T-helper 2 cell treated with Interferon-gamma antibody and Interleukin-4, amounts not matched to agents 5 μg/mL and 100 μg/mL, for 36 hours (primary cell): ENCODE measurements at regions not wholly inside any gene's neighbourhood (a gene's known extent, or its start where the extent isn't known, plus 50 kb on each side); places are given as distances from the start of the nearest gene placed in this dataset.

ENCODE experiments used
- DNase-seq: peaks from one replicate; pipeline ENCODE4 v3.0.0; 2021; ENCODE audit warnings: low spot score
- H3K27ac Mint-ChIP-seq: one replicate; pipeline ENCODE4 v1.8.0; 2021; ENCODE audit warnings: mild to moderate bottlenecking, mixed read lengths
- H3K27me3 Mint-ChIP-seq: one replicate; pipeline ENCODE4 v1.8.0; 2021; ENCODE audit warnings: low read depth, mixed read lengths
- H3K36me3 Mint-ChIP-seq: one replicate; pipeline ENCODE4 v1.8.0; 2021; ENCODE audit warnings: low read depth, mixed read lengths
- H3K4me1 Mint-ChIP-seq: one replicate; pipeline ENCODE4 v1.8.0; 2021; ENCODE audit warnings: low read depth, mixed read lengths
- H3K4me3 Mint-ChIP-seq: one replicate; pipeline ENCODE4 v1.8.0; 2022; ENCODE audit warnings: mild to moderate bottlenecking, moderate library complexity, mixed read lengths
- H3K9me3 Mint-ChIP-seq: one replicate; pipeline ENCODE4 v1.8.0; 2021; ENCODE audit warnings: mixed read lengths

DNA sequence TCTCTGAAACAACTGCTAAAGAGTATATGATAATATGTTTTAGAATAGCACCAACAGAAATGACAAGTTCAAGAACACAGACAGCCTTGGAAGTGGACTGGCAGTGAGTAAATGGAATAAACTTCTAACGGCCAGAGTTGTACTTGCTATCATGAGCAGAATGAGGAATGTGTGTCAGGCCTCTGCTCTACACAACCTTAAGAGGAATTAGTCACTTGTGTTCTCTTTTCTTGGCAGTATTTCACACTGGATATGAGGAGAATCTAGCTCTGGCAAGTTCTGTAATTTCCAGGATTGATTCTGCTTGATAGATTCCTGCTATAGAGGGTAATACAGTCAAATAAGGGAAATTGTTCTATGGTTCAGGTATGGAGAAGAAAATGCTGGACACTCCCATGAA, 757.3 kb downstream of the EFNB2 start:
- H3K27ac Mint-ChIP-seq = no peak overlapping the region
- no peaks in the 10 kb centered on the region for H3K36me3 Mint-ChIP-seq
- DNase-seq = no peak
- no peaks in the 10 kb centered on the region for H3K27me3 Mint-ChIP-seq
- no peaks in the 10 kb centered on the region for H3K4me1 Mint-ChIP-seq
- H3K4me3 Mint-ChIP-seq = no peak overlapping the region
- no peaks in the 10 kb centered on the region for H3K9me3 Mint-ChIP-seq

- H3K36me3 Mint-ChIP-seq = no peaks in the 10 kb centered on the region
- no peaks in the 10 kb centered on the region for H3K4me1 Mint-ChIP-seq
- H3K4me3 Mint-ChIP-seq = no peak overlapping the region
- no peak overlapping the region for H3K27ac Mint-ChIP-seq
- no peak for DNase-seq
- H3K9me3 Mint-ChIP-seq = no peaks in the 10 kb centered on the region
- H3K27me3 Mint-ChIP-seq = no peaks in the 10 kb centered on the region
Measured at GRCh38 chr13:105774739-105775460, 760.6 kb downstream of the EFNB2 start.

- no peak for DNase-seq
- Mint-ChIP-seq H3K9me3 (no peaks in the 10 kb centered on the region), H3K4me3 (no peak overlapping the region), H3K36me3 (no peaks in the 10 kb centered on the region), H3K27ac (no peak overlapping the region), H3K4me1 (no peaks in the 10 kb centered on the region), H3K27me3 (no peaks in the 10 kb centered on the region)
Measured at GRCh38 chr13:105773863-105774538, 761.5 kb downstream of the EFNB2 start.

DNA sequence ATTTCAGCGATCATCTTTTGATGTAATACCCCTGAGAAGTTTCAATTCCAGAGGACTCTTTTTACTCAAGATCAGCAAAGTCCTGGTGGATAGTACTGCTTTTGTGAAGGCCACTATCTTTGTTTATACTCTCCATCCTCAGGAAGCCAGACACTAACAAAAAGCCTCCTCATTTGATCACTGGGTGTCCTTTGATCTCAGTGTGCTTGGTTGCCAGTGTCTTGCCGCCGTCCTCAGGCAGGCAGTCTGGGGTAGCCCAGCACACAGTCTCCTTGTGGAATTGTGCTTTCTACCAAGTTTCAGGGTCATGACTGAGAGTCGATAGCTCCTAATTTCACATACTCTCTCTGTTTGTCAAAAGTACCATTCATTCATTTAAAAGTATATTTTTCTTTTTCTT, 762.2 kb downstream of the EFNB2 start:
- DNase-seq = no peak
- Mint-ChIP-seq H3K4me3 (no peak overlapping the region), H3K9me3 (no peaks in the 10 kb centered on the region), H3K27me3 (no peaks in the 10 kb centered on the region), H3K4me1 (no peaks in the 10 kb centered on the region), H3K36me3 (no peaks in the 10 kb centered on the region), H3K27ac (no peak overlapping the region)

DNA sequence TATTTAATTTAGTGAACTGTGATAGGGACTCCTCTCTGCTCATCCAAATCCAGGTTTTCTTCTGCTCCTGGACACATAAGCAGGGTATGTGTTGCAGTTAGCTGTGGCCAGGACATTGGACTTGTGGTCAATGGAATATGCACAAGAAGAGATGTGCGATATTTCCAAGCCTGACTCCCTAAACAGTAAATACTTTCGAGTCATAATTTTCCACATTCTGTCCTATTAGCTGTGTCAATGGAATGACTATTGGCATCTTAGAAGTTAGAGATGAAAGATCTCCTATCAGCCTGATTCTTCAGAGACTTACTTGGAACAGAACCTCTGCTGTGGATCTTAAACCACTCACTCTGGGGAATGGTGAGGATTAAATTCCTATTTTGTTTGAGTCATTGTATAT, 771.0 kb downstream of the EFNB2 start:
- H3K27ac Mint-ChIP-seq = no peak overlapping the region
- no peak overlapping the region for H3K4me3 Mint-ChIP-seq
- H3K36me3 Mint-ChIP-seq = no peaks in the 10 kb centered on the region
- H3K9me3 Mint-ChIP-seq = no peaks in the 10 kb centered on the region
- DNase-seq = no peak
- H3K27me3 Mint-ChIP-seq = no peaks in the 10 kb centered on the region
- no peaks in the 10 kb centered on the region for H3K4me1 Mint-ChIP-seq

- no peak overlapping the region for H3K4me3 Mint-ChIP-seq
- H3K36me3 Mint-ChIP-seq = no peaks in the 10 kb centered on the region
- H3K9me3 Mint-ChIP-seq = no peaks in the 10 kb centered on the region
- no peaks in the 10 kb centered on the region for H3K27me3 Mint-ChIP-seq
- no peaks in the 10 kb centered on the region for H3K4me1 Mint-ChIP-seq
- no peak overlapping the region for H3K27ac Mint-ChIP-seq
- DNase-seq = no peak
Measured at GRCh38 chr13:105763851-105764250, 771.6 kb downstream of the EFNB2 start.

- H3K9me3 Mint-ChIP-seq = no peaks in the 10 kb centered on the region
- no peaks in the 10 kb centered on the region for H3K27me3 Mint-ChIP-seq
- H3K36me3 Mint-ChIP-seq = no peaks in the 10 kb centered on the region
- no peak for DNase-seq
- H3K4me3 Mint-ChIP-seq = no peak overlapping the region
- no peak overlapping the region for H3K27ac Mint-ChIP-seq
- H3K4me1 Mint-ChIP-seq = no peaks in the 10 kb centered on the region
Measured at GRCh38 chr13:105762096-105762495, 773.4 kb downstream of the EFNB2 start.

- no peaks in the 10 kb centered on the region for H3K36me3 Mint-ChIP-seq
- no peaks in the 10 kb centered on the region for H3K27me3 Mint-ChIP-seq
- no peak overlapping the region for H3K27ac Mint-ChIP-seq
- no peak for DNase-seq
- H3K4me1 Mint-ChIP-seq = no peaks in the 10 kb centered on the region
- H3K4me3 Mint-ChIP-seq = no peak overlapping the region
- no peaks in the 10 kb centered on the region for H3K9me3 Mint-ChIP-seq
Measured at GRCh38 chr13:105758918-105759860, 776.3 kb downstream of the EFNB2 start.

- Mint-ChIP-seq H3K9me3 (peaks cover 5% of the 10 kb centered on the region), H3K4me3 (no peak overlapping the region), H3K27ac (no peak overlapping the region), H3K36me3 (no peaks in the 10 kb centered on the region), H3K27me3 (no peaks in the 10 kb centered on the region), H3K4me1 (no peaks in the 10 kb centered on the region)
- DNase-seq = no peak
Measured at GRCh38 chr13:105740739-105741138, 794.7 kb downstream of the EFNB2 start.

DNA sequence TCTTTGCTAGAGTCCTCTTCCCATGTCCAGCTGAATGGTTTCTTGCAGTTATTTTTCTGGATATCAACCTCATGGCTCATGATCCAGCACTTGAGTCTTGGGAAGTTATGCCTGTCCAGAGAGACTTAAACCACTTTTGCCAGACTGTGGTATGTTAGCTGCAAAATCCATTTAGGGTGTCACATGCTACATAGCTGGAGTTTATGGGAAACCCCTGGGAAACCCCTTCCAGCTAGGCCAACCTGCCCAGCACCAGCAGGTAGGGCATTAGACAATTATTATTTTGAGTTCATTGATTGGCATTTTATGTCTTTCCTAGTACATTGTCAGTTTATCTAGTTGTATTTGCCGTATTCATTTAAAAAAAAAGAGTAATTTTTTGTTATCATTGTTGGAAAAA, 797.8 kb downstream of the EFNB2 start:
- no peak overlapping the region for H3K27ac Mint-ChIP-seq
- H3K27me3 Mint-ChIP-seq = no peaks in the 10 kb centered on the region

DNA sequence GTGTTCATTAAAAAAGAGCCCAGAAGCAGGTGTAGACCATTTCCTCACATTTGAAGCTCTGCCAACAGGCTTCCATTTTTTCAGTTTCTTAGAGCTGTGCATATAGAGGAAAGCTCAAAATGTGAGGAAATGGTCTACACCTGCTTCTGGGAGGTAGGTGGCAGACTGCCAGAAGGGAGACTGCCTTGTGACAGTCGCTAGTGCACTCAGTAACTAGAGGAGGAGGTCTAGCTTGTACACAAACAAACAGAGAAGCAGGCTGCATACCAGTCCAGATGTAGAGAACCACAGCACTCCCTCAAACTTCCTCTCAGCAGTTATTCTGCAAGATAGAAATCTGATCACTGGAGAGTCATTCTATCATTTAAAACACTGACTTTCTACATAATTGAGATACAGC, 800.2 kb downstream of the EFNB2 start:
- Mint-ChIP-seq H3K4me3 (no peak overlapping the region), H3K36me3 (no peaks in the 10 kb centered on the region), H3K4me1 (no peaks in the 10 kb centered on the region), H3K27ac (no peak overlapping the region), H3K27me3 (no peaks in the 10 kb centered on the region), H3K9me3 (no peaks in the 10 kb centered on the region)
- DNase-seq = no peak

More for the DNA sequence above, 797.8 kb downstream of the EFNB2 start:
- no peak for DNase-seq
- Mint-ChIP-seq H3K4me1 (no peaks in the 10 kb centered on the region), H3K4me3 (no peak overlapping the region), H3K9me3 (no peaks in the 10 kb centered on the region), H3K36me3 (no peaks in the 10 kb centered on the region)

DNA sequence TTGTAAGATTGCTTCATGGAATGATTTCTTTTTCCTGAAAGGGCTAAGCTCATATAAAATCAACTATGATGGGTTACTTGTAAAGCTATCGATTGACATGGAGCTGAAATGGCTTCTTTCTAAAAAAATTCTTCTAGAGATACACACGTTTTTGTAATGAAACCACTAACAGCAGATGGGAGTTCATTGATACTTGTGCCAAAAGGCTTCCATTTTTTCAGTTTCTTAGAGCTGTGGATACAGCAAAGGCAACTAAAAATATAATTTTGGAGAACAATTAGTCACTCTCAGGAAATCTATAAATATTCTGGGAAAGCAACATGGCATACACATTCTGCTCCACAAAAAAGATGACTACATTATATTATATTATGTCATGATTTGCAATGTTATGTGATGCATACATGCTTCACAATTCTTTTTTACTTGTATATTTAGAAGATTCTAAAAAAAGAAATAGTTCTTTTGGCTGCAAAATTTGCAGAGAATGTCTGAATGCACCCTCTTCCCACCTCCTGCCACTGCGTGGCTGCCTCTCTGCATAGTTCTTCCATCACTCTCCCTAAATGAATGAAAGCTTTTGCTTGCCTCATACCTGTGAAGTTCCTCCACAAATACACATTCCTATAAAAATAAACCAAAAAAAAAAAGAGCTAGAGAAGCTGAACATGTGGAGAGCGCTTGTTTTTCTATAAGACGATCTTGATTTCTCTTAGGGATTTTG, 802.5 kb downstream of the EFNB2 start:
- Mint-ChIP-seq H3K9me3 (no peaks in the 10 kb centered on the region), H3K36me3 (no peaks in the 10 kb centered on the region), H3K4me1 (no peaks in the 10 kb centered on the region), H3K4me3 (no peak overlapping the region), H3K27me3 (no peaks in the 10 kb centered on the region), H3K27ac (no peak overlapping the region)
- no peak for DNase-seq

DNA sequence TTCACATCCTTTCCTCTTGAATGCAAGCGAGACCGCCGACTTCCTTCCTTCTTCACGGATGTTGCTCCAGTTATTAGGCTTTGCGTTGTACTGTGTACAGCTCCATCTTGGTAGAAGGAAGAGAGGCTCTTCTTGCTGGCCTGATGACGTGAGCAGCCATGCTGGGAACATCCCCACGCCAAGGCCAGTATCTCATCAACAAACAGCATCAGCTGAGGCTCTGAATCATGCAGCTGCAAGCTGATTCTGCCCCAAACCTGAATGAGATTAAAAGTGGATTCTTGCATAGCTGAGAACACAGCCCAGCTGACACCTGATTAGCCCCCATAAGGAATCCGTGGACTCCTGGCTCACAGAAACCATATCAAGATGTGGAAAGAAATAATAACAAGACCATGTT, 809.6 kb downstream of the EFNB2 start:
- no peaks in the 10 kb centered on the region for H3K36me3 Mint-ChIP-seq
- H3K4me1 Mint-ChIP-seq = no peaks in the 10 kb centered on the region
- no peak overlapping the region for H3K4me3 Mint-ChIP-seq
- H3K27ac Mint-ChIP-seq = no peak overlapping the region
- DNase-seq = no peak
- H3K27me3 Mint-ChIP-seq = no peaks in the 10 kb centered on the region
- no peaks in the 10 kb centered on the region for H3K9me3 Mint-ChIP-seq
